ENCODE measurements at regions not wholly inside any gene's neighbourhood (a gene's known extent, or its start where the extent isn't known, plus 50 kb on each side); places are given as distances from the start of the nearest gene placed in this dataset.

- Histone ChIP-seq H2BK12ac (ENCODE audit: insufficient read length, low read depth, low read length) (no peak overlapping the region), H3K79me2 (ENCODE audit: insufficient read depth, low read length) (no peaks in the 10 kb centered on the region), H3K79me1 (ENCODE audit: insufficient read depth, low read depth, low read length, poor library complexity, severe bottlenecking) (no peaks in the 10 kb centered on the region), H2BK15ac (ENCODE audit: low read depth, low read length) (no peak overlapping the region), H3K9me3 (ENCODE audit: control insufficient read depth, low read depth, low read length) (no peaks in the 10 kb centered on the region), H3K56ac (ENCODE audit: insufficient read length, low read depth, low read length) (no peak overlapping the region), H4K5ac (ENCODE audit: insufficient read length, low read depth, low read length) (no peak overlapping the region), H3K18ac (ENCODE audit: insufficient read length, low read depth, low read length) (no peak overlapping the region), H2AK5ac (ENCODE audit: insufficient read length, low read length) (no peak overlapping the region), H2BK120ac (ENCODE audit: low read depth, low read length, poor library complexity, severe bottlenecking) (no peak overlapping the region), H3K4me1 (ENCODE audit: insufficient read depth, low read length) (no peaks in the 10 kb centered on the region), H3K9ac (ENCODE audit: extremely low read depth, insufficient read length, low read length) (no peak overlapping the region), H3K14ac (ENCODE audit: insufficient read depth, low read length) (no peak overlapping the region), H2BK5ac (ENCODE audit: insufficient read length, low read length) (no peak overlapping the region), H3K4ac (ENCODE audit: low read depth, low read length) (no peak overlapping the region), H3K27ac (ENCODE audit: insufficient read length, low read depth, low read length) (no peak overlapping the region), H3T11ph (ENCODE audit: low read length) (no peak overlapping the region), H3K23me2 (ENCODE audit: insufficient read length, low read depth, low read length, poor library complexity, severe bottlenecking) (no peaks in the 10 kb centered on the region), H3K4me2 (ENCODE audit: insufficient read depth, insufficient read length, low read length) (no peak overlapping the region), H3K23ac (ENCODE audit: insufficient read length, low read depth, low read length) (no peak overlapping the region), H2BK20ac (ENCODE audit: low read depth, low read length, poor library complexity, severe bottlenecking) (no peak overlapping the region), H4K8ac (replicated peaks; ENCODE audit: insufficient read length, low read depth, low read length) (no peak overlapping the region), H4K20me1 (ENCODE audit: control insufficient read depth, insufficient read depth, insufficient read length) (no peaks in the 10 kb centered on the region), H3K27me3 (ENCODE audit: insufficient read depth, low read length) (no peaks in the 10 kb centered on the region), H2AFZ (ENCODE audit: low read length) (no peak overlapping the region), H4K91ac (ENCODE audit: insufficient read length, low read depth, low read length) (no peak overlapping the region)
- Mint-ChIP-seq H3K9me3 (no peaks in the 10 kb centered on the region), H3K27me3 (ENCODE audit: low read depth) (no peaks in the 10 kb centered on the region), H3K4me1 (no peaks in the 10 kb centered on the region), H3K4me3 (no peak overlapping the region), H3K36me3 (ENCODE audit: insufficient read depth in 1 of 3, low read depth in 3 of 3) (no peaks in the 10 kb centered on the region), H3K27ac (no peak overlapping the region)
- DNase-seq = no peak
- TF ChIP-seq CTCF (conservative IDR thresholded peaks at IDR 0.05) = no peak
- WGBS (ENCODE audit: extremely low coverage, insufficient read length, low lambda C conversion rate) = no CpG with 5 or more reads among the region's 2 CpGs
Observed at GRCh38 chr4:34066126-34066525, 2178.2 kb downstream of the ARAP2 start.

Data from H9 (cell line).